ENCODE measurements at regions not wholly inside any gene's neighbourhood (a gene's known extent, or its start where the extent isn't known, plus 50 kb on each side); places are given as distances from the start of the nearest gene placed in this dataset.
"Not testable (repeated sequence)": the region's sequence is repeated elsewhere in the genome, so short reads cannot be mapped to it uniquely, and the experiment has no call there.

GRCh38 chr2:40020997-40021396 lies 241.9 kb upstream of the THUMPD2 start:
- DNase-seq (no peak), ATAC-seq (no peak)
- TF ChIP-seq CTCF (IDR thresholded peaks at IDR 0.05): no peak
- H3K27me3 Mint-ChIP-seq: no peaks in the 10 kb centered on the region
- intact Hi-C loops (cut with micrococcal nuclease): no loop called here
- POLR2A ChIA-PET: interaction anchor here (0.6 kb wide), 1 partner anchor 49 kb away, joined by 3 read pairs; no protein-coding TSS in a partner anchor
- no peaks in the 10 kb centered on the region for H3K4me1 Mint-ChIP-seq (ENCODE audit: low read depth)
- H3K36me3 Mint-ChIP-seq (ENCODE audit: low read depth): peaks cover 4% of the 10 kb centered on the region
- peaks cover 24% of the 10 kb centered on the region for H3K9me3 Mint-ChIP-seq
- H3K27ac Mint-ChIP-seq: no peak overlapping the region
- CTCF ChIA-PET: no interaction called here
- no peak overlapping the region for H3K4me3 Mint-ChIP-seq

GRCh38 chr2:40016151-40016885 lies 237.3 kb upstream of the THUMPD2 start:
- POLR2A ChIA-PET: no interaction called here
- Mint-ChIP-seq H3K27me3 (no peaks in the 10 kb centered on the region), H3K36me3 (ENCODE audit: low read depth) (peaks cover 4% of the 10 kb centered on the region), H3K9me3 (peaks cover 12% of the 10 kb centered on the region), H3K27ac (no peak overlapping the region), H3K4me3 (no peak overlapping the region), H3K4me1 (ENCODE audit: low read depth) (no peaks in the 10 kb centered on the region)
- intact Hi-C loops (cut with micrococcal nuclease): no loop called here
- TF ChIP-seq CTCF (IDR thresholded peaks at IDR 0.05): no peak
- ATAC-seq (no peak), DNase-seq (no peak)
- CTCF ChIA-PET: interaction anchor here (0.8 kb wide), 1 partner anchor 202 kb away, joined by 3 read pairs; no protein-coding TSS in a partner anchor

- H3K4me1 Mint-ChIP-seq (ENCODE audit: low read depth); POLR2A ChIA-PET; H3K27ac Mint-ChIP-seq; intact Hi-C loops (cut with micrococcal nuclease); DNase-seq; H3K27me3 Mint-ChIP-seq; ATAC-seq; H3K9me3 Mint-ChIP-seq; CTCF ChIA-PET; H3K4me3 Mint-ChIP-seq; H3K36me3 Mint-ChIP-seq (ENCODE audit: low read depth): not testable (repeated sequence)
Observed at GRCh38 chr2:40013962-40014361, 234.9 kb upstream of the THUMPD2 start.

GRCh38 chr2:40004336-40004735 lies 225.3 kb upstream of the THUMPD2 start:
- Mint-ChIP-seq H3K9me3 (no peaks in the 10 kb centered on the region), H3K4me1 (ENCODE audit: low read depth) (no peaks in the 10 kb centered on the region), H3K36me3 (ENCODE audit: low read depth) (no peaks in the 10 kb centered on the region), H3K27me3 (no peaks in the 10 kb centered on the region), H3K4me3 (no peak overlapping the region), H3K27ac (no peak overlapping the region)
- no peak for TF ChIP-seq CTCF (IDR thresholded peaks at IDR 0.05)
- intact Hi-C loops (cut with micrococcal nuclease): no loop called here
- ChIA-PET CTCF (no interaction called here), POLR2A (no interaction called here)
- DNase-seq (no peak), ATAC-seq (no peak)

- ATAC-seq (no peak), DNase-seq (no peak)
- ChIA-PET CTCF (no interaction called here), POLR2A (no interaction called here)
- Mint-ChIP-seq H3K4me1 (ENCODE audit: low read depth) (no peaks in the 10 kb centered on the region), H3K4me3 (no peak overlapping the region), H3K36me3 (ENCODE audit: low read depth) (no peaks in the 10 kb centered on the region), H3K9me3 (peaks cover 2% of the 10 kb centered on the region), H3K27ac (no peak overlapping the region), H3K27me3 (no peaks in the 10 kb centered on the region)
- TF ChIP-seq CTCF (IDR thresholded peaks at IDR 0.05): no peak
- intact Hi-C loops (cut with micrococcal nuclease): no loop called here
Observed at GRCh38 chr2:40002339-40002738, 223.3 kb upstream of the THUMPD2 start.

Data from activated CD8-positive, alpha-beta T cell treated with anti-CD3 and anti-CD28 coated beads for 36 hours (primary cell).